NCI-H526 (cell line): ENCODE measurements at regions not wholly inside any gene's neighbourhood (a gene's known extent, or its start where the extent isn't known, plus 50 kb on each side); places are given as distances from the start of the nearest gene placed in this dataset.

ENCODE experiments used
- DNase-seq, 2 experiments: peaks; one replicate each; lab custom pipeline; 2025; lab: John Stamatoyannopoulos, UW

GRCh38 chr4:89549907-89550306 is 242.3 kb upstream of the GPRIN3 start:
- DNase-seq, result no peak

- DNase-seq, result no peak
These were observed 237.7 kb upstream of the GPRIN3 start for GRCh38 chr4:89545315-89545714.

- no peak for DNase-seq
These were observed 234.4 kb upstream of the GPRIN3 start for GRCh38 chr4:89541998-89542397.

DNA sequence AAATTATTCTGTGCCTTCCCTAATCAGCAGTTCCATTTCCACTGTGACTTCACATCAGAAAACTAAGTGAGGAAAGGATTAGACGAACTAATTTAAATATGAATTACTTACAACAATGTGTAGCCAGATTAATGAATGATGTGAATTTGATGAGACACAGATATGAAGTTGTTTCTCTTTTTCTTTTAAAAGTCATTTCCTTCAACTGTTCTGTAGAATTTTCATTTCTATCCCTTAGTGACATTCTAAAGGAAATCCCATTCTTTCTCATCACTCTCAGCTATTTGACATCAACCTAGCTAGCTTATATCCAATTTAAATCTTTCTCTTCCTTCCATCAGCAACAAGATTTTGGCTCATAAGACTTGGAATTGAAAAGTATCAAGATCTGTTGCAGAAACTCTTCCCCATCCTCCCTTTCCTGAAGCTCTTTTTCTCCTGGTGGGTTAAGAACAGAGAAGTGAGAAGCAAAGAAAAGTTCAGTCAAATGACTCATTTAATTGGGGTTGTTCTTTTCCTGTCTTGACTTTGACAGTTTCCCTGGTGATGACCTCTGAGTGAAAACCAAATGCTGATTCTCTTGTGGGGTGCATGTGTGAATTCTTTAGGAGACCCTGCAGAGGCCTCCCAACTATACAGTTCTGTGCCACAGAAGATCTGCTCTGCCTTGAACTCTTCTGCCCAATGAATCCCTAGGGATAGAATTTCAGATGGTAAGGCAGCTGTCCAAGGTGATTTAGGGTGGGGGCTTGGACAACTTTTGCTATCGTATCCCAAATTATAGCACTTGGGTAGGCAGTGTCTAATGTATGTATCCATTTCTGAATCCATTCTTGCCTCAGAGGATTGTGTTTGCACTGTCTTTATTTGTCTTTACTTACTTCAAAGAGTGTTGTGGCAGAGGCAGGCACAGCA is 232.5 kb upstream of the GPRIN3 start:
- DNase-seq, result no peak

GRCh38 chr4:89539374-89539773 is 231.8 kb upstream of the GPRIN3 start:
- DNase-seq, result no peak

GRCh38 chr4:89538886-89539285 is 231.3 kb upstream of the GPRIN3 start:
- DNase-seq, result no peak

DNA sequence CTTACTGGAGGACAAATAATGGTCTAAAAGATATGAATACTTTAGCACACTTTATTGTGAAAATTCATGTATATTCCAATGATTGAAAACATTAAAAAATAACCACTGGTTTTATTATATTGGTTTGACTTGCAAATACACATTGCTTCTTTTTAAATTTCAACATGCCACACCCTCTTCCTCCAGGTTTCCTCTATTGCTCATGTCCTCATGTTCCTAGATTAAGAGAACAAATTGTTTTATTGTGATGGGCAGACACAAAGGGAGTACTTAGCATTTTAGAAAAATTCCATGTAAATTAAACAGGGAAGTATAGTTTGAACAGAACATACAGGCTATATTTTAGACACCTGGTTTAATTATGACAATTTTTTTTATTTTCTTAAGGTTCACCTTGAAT is 230.6 kb upstream of the GPRIN3 start:
- no peak for DNase-seq

- no peak for DNase-seq
These were observed 229.7 kb upstream of the GPRIN3 start for GRCh38 chr4:89537281-89537680.

DNA sequence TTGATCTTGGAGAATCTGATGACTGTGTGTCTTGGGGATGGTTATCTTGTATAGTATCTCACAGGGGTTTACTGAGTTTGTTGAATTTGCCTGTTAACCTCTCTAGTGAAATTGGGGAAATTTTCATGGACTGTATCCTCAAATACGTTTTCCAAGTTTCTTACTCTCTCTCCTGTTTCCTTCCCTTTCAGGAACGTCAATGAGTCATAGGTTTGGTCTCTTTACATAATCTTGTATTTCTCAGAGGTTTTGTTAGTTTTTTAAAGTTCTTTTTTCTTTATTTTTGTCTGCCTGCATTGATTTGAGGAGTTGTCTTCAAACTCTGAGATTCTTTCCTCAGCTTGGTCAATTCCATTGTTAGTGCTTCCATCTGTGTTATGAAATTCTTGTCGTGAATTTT is 227.7 kb upstream of the GPRIN3 start:
- DNase-seq, result no peak

GRCh38 chr4:89534356-89534755 is 226.8 kb upstream of the GPRIN3 start:
- no peak for DNase-seq

DNA sequence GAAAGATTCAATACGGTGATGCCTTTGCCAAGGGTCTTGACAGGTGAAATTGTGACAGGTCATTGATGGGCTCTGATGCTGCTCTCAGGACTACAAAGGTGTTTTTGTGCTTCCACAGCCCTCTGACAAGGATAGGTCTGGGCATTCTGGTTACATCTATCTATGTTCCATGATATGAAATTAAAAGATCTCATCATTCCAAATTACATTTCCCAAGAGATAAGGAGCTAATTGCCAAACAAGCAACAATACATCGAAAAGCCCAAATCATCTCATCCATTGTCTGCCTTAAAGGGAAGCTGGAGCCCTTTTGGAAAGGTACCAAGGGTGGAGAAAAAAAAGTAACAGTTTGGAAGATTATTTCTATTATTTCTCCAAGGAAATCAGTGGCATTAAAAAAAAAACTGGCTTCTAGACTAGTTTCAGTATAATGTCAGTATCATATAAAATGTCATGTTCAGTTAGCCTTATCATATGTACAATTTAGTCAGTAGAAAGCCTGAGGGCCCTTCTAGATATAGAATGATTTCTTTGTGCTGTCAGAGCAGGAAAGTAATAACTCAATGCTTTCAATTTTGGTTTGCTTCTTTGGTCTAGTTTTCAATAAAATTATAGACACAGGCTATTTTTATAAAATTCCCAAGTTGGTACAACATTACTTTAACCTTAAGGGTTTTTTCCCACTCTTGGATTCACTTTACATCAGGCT is 224.5 kb upstream of the GPRIN3 start:
- DNase-seq, result no peak

GRCh38 chr4:89528526-89529133 is 221.0 kb upstream of the GPRIN3 start:
- DNase-seq, result no peak

GRCh38 chr4:89521826-89522225 is 214.2 kb upstream of the GPRIN3 start:
- no peak for DNase-seq

GRCh38 chr4:89519771-89520320 is 212.2 kb upstream of the GPRIN3 start:
- DNase-seq, result no peak

DNA sequence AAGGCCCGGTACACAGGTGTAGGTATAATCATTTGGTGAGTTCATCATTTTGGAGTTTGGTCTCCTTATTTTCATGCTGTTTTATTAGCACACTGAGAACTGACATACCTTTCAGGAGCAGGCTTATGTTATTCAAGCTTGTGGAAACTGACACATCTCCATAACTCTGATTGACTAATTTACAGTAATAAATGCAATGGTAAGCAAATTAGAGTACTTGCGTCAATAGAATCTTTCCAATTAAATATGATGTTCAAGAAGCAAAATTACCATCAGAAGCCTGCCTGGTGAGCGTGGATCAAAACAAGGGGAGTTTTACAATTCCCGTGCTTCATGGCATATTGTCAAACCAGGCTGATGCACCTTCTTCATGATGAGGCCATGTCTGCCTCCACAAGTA is 210.7 kb upstream of the GPRIN3 start:
- DNase-seq, result no peak

GRCh38 chr4:89514811-89515210 is 207.2 kb upstream of the GPRIN3 start:
- DNase-seq, result no peak

DNA sequence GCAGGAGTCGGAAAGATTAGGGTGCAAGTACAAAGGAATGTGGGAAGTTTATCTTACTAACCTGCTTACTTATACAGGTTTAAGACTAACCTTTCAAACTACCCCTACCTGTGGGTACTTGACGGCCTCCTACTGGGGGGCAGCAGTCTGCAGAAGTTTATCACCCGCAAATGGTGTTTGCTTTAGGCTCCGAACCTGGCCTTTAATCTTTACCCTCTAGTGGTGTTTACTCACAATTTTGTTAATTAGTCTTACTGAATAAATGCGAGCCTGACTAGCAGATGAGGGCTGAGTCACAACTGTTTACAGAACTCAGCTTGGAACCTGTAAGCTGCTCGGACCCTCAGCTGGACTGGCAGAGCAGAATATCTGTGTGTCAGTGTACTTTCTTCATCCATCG is 204.2 kb upstream of the GPRIN3 start:
- DNase-seq, result no peak

DNA sequence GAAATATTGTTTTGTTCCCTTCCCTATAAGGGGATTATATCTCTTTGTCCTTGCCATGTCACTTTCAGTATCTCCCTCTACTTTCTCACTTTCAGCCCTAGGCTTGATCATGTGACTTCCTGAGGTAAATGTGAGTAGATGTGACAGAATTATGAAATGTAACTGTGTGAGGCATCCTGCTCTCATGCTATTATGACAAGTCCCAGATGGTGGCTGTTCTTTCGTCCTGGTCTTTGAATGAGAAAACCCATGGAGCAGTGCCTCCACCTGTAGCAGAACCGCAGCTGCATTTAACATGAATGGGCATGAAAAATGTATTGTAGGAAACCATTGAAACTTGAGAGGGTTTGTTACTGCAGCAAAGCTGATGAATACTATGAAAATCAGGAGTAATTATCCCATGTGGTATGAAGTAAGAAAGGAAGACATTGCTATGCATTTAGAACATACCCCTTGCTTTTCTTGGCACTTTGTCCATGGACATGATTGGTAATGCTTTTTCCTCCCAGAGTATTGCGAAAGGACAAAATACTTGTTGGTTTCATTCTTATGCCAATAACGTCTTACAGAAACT is 202.2 kb upstream of the GPRIN3 start:
- no peak for DNase-seq

GRCh38 chr4:89506866-89507491 is 199.4 kb upstream of the GPRIN3 start:
- no peak for DNase-seq

DNA sequence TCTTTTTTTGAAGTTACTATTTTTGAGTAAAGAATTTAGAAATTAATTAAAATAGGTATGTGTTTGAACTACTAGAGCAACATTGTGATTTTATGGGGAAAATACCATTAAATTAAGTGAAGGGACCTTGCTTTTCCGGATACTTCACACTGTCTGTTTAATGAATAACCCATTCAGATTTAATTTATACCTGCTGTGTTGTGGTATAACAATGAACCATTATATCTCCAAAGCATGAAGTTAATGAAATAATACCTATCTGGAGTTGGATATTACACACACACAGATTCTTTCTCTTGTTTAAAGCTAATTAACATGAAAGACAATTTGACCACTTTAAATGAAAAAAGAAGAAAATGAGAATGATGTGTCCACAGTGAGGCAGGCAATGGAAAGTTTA is 195.0 kb upstream of the GPRIN3 start:
- no peak for DNase-seq

DNA sequence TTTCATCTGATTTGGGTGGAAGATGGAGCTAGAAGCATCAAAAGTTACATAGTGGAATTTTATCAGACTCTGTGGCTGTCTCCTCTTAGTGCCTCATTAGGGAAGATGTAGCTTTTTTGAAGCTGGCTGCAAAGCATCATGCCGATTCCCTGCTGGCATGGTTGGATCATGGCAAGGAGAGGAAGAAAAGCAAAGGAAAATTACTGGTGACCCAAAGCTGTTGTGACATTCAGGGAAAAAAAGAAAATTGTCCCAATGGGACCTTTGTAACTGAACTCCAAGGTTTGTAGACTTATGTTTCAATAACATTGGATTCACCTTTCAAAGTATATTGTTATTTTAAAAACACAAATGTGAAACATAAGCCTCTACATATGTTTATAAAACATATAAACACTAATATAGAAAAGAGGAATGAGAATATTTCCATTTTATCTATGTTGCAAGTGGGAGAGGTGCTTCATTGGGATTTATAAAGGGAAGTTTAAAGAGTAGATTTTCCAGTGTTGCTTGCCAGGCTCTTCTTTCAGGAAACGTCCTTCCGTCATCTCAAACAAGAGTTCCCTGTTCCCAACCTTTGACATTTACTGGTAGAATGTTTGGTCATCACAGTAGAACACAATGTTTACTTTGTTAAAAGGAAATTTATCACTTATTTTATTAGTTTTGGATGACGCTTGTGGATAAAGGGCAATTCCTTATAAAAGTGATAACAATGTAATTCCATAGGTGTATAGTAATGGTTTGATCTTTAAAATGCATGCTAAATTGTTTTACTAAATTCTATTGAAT is 190.1 kb upstream of the GPRIN3 start:
- no peak for DNase-seq
